BJ (cell line): ENCODE measurements at regions not wholly inside any gene's neighbourhood (a gene's known extent, or its start where the extent isn't known, plus 50 kb on each side); places are given as distances from the start of the nearest gene placed in this dataset.

ENCODE experiments used
- CTCF ChIA-PET: fragments of 350-600 bp; formaldehyde crosslinking; extraction: SDS; loops from one replicate; lab custom pipeline; 2021; ENCODE audit warnings: antibody characterized with exemption, inconsistent platforms; lab: Yijun Ruan, JAX
- POLR2A ChIA-PET: fragments of 300-600 bp; sonication (Branson Sonifier 250); formaldehyde crosslinking; extraction: SDS; loops from one replicate; lab custom pipeline; 2021; ENCODE audit warnings: antibody characterized with exemption; lab: Charles Lee
- DNase-seq: peaks from one replicate; pipeline ENCODE4 v3.0.0-alpha.2; 2011; ENCODE audit warnings: low read depth
- H3K27me3 ChIP-seq: 2 replicates; pipeline ENCODE4 v1.6.0; 2011; ENCODE audit warnings: low read length; ENCODE audit not compliant: control insufficient read depth, insufficient read depth
- H3K36me3 ChIP-seq: 2 replicates; pipeline ENCODE4 v1.5.1; 2011; ENCODE audit warnings: low read length; ENCODE audit not compliant: control insufficient read depth, insufficient read depth
- H3K4me3 ChIP-seq: 2 replicates; pipeline ENCODE4 v1.5.1; 2011; ENCODE audit warnings: low read depth, mild to moderate bottlenecking, control low read depth, low read length
- CTCF ChIP-seq: IDR thresholded peaks from 2 replicates; pipeline ENCODE4 v1.5.1; 2011; ENCODE audit warnings: low read depth, mild to moderate bottlenecking, control low read depth, inconsistent platforms, low read length, moderate library complexity; ENCODE audit not compliant: insufficient read depth

- POLR2A ChIA-PET, result no interaction called here
- no peaks in the 10 kb centered on the region for H3K27me3 ChIP-seq
- no peak for TF ChIP-seq CTCF
- no peaks in the 10 kb centered on the region for H3K36me3 ChIP-seq
- H3K4me3 ChIP-seq, result no peak overlapping the region
- no peak for DNase-seq
- CTCF ChIA-PET, result no interaction called here
Observed at GRCh38 chr5:106545325-106545724, 1125.4 kb downstream of the EFNA5 start.

GRCh38 chr5:106543330-106543729 is 1127.4 kb downstream of the EFNA5 start:
- no peak for TF ChIP-seq CTCF
- CTCF ChIA-PET, result no interaction called here
- Histone ChIP-seq H3K27me3 (no peaks in the 10 kb centered on the region), H3K36me3 (no peaks in the 10 kb centered on the region), H3K4me3 (no peak overlapping the region)
- POLR2A ChIA-PET, result no interaction called here
- no peak for DNase-seq

GRCh38 chr5:106530150-106530549 is 1140.6 kb downstream of the EFNA5 start:
- Histone ChIP-seq H3K36me3 (no peaks in the 10 kb centered on the region), H3K27me3 (no peaks in the 10 kb centered on the region), H3K4me3 (no peak overlapping the region)
- DNase-seq, result no peak
- POLR2A ChIA-PET, result no interaction called here
- TF ChIP-seq CTCF, result no peak
- CTCF ChIA-PET, result no interaction called here

- no peak for TF ChIP-seq CTCF
- POLR2A ChIA-PET, result no interaction called here
- no peaks in the 10 kb centered on the region for H3K27me3 ChIP-seq
- CTCF ChIA-PET, result no interaction called here
- no peak for DNase-seq
- H3K36me3 ChIP-seq, result no peaks in the 10 kb centered on the region
- no peak overlapping the region for H3K4me3 ChIP-seq
Observed at GRCh38 chr5:106525438-106525837, 1145.3 kb downstream of the EFNA5 start.

- no peak for DNase-seq
- H3K36me3 ChIP-seq, result no peaks in the 10 kb centered on the region
- CTCF ChIA-PET, result no interaction called here
- POLR2A ChIA-PET, result no interaction called here
- no peak overlapping the region for H3K4me3 ChIP-seq
- H3K27me3 ChIP-seq, result no peaks in the 10 kb centered on the region
- TF ChIP-seq CTCF, result no peak
Observed at GRCh38 chr5:106523852-106524251, 1146.9 kb downstream of the EFNA5 start.
